ENCODE measurements at regions not wholly inside any gene's neighbourhood (a gene's known extent, or its start where the extent isn't known, plus 50 kb on each side); places are given as distances from the start of the nearest gene placed in this dataset.

- Histone ChIP-seq H3K27ac (ENCODE audit: low read depth, low read length) (no peak overlapping the region), H3K9me3 (ENCODE audit: control insufficient read depth in 1 of 2, insufficient read depth in 1 of 2, low read depth in 1 of 2, low read length in 2 of 2) (no peaks in the 10 kb centered on the region), H3K4me1 (ENCODE audit: control insufficient read depth in 1 of 2, insufficient read depth in 2 of 2, low read length in 2 of 2) (no peaks in the 10 kb centered on the region), H3K36me3 (ENCODE audit: control insufficient read depth in 1 of 2, insufficient read depth in 2 of 2, low read length in 2 of 2) (no peaks in the 10 kb centered on the region), H3K9ac (ENCODE audit: low read length) (no peak overlapping the region), H3K9me2 (ENCODE audit: insufficient read depth) (no peaks in the 10 kb centered on the region), H3K27me3 (ENCODE audit: insufficient read depth, low read length) (peaks cover 75% of the 10 kb centered on the region), H3K79me2 (ENCODE audit: insufficient read depth, low read length) (no peaks in the 10 kb centered on the region), H3K4me3 (replicated peaks in 1 of 2; ENCODE audit: low read depth in 1 of 2, low read length in 2 of 2) (no peak overlapping the region), H2AFZ (ENCODE audit: low read depth, low read length, poor library complexity, severe bottlenecking) (no peak overlapping the region), H4K20me1 (ENCODE audit: insufficient read depth) (no peaks in the 10 kb centered on the region), H3K4me2 (ENCODE audit: low read length) (no peak overlapping the region)
- POLR2A ChIA-PET: no interaction called here
- no peak for ATAC-seq
- BruUV-seq (replicated peaks): no TSS peak
- RAD21 ChIA-PET (ENCODE audit: low non-redundant PET in 1 of 2, low total read pairs in 2 of 2, uncharacterized antibody in 2 of 2, unreplicated experiment in 2 of 2): no interaction called here
- CTCF ChIA-PET: no interaction called here
- DNase-seq (ENCODE audit: low read depth, low spot score): no peak
- intact Hi-C loops (cut with micrococcal nuclease): no loop called here
- TF ChIP-seq ZNF274 (IDR thresholded peaks at IDR 0.05; ENCODE audit: low read depth, low read length): no peak
- no peak for TF ChIP-seq CTCF (IDR thresholded peaks at IDR 0.05 in 2 of 3, conservative IDR thresholded peaks at IDR 0.05 in 1 of 3; ENCODE audit: borderline replicate concordance in 1 of 3, insufficient read depth in 1 of 3, low read depth in 2 of 3, low read length in 2 of 3)
- TF ChIP-seq ELF1 (IDR thresholded peaks at IDR 0.05; ENCODE audit: borderline replicate concordance, low read depth): no peak
- TF ChIP-seq SIN3A (IDR thresholded peaks at IDR 0.05; ENCODE audit: low read depth): no peak
- TF ChIP-seq EZH2 (IDR thresholded peaks at IDR 0.05): no peak
- TF ChIP-seq SP1 (IDR thresholded peaks at IDR 0.05; ENCODE audit: low read depth): no peak
- TF ChIP-seq ZBTB33 (IDR thresholded peaks at IDR 0.05; ENCODE audit: extremely low read depth, insufficient replicate concordance, low read length): no peak
- no peak for TF ChIP-seq CEBPB (IDR thresholded peaks at IDR 0.05; ENCODE audit: low read depth)
Measured at GRCh38 chr11:134879341-134879740, 467.3 kb upstream of the B3GAT1 start.

Data from HCT116 (cell line).